ENCODE measurements at regions not wholly inside any gene's neighbourhood (a gene's known extent, or its start where the extent isn't known, plus 50 kb on each side); places are given as distances from the start of the nearest gene placed in this dataset.

DNA sequence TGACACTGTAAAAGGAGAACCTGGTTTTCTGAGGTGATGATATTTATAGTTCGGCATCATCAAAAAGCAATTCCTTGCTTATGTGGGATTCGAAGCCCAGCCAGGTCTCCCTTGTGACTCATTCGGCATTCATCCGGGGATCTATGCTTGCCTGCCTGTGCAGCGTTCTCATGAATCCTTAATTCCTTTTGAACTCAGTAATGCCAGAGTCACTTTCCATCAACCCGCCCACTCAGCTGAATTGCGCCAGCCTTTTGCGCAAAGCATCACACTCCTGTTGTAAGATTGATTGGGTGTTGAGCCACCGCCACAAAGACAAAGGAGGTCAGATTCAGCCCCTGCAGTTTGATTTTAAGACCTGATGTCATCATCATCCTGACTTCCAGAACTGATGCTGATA is 128.6 kb downstream of the SLC17A6 start:
- Histone ChIP-seq H3K4me1 (ENCODE audit: insufficient read depth, low read length, poor library complexity, severe bottlenecking) (no peaks in the 10 kb centered on the region), H3K4me2 (ENCODE audit: low read length) (no peak overlapping the region), H2AFZ (ENCODE audit: low read length) (no peak overlapping the region), H3K9me2 (ENCODE audit: insufficient read depth, low read length) (no peaks in the 10 kb centered on the region), H3K9me3 (ENCODE audit: low read length) (no peaks in the 10 kb centered on the region), H3K36me3 (ENCODE audit: insufficient read depth, low read length) (no peaks in the 10 kb centered on the region), H3K27ac (ENCODE audit: low read depth, low read length, poor library complexity, severe bottlenecking) (no peak overlapping the region), H4K20me1 (ENCODE audit: insufficient read depth, low read length) (no peaks in the 10 kb centered on the region), H3K79me2 (ENCODE audit: insufficient read depth, low read depth, low read length) (no peaks in the 10 kb centered on the region), H3K4me3 (ENCODE audit: low read depth, low read length, poor library complexity, severe bottlenecking) (no peak overlapping the region)
- intact Hi-C loops (cut with micrococcal nuclease; ENCODE audit: unreplicated experiment): no loop called here
- no TSS peak for BruUV-seq (replicated peaks)
- CTCF ChIA-PET (ENCODE audit: unreplicated experiment): no interaction called here
- POLR2A ChIA-PET: no interaction called here
- no peak for TF ChIP-seq EZH2phosphoT487 (IDR thresholded peaks at IDR 0.05; ENCODE audit: borderline replicate concordance, low read depth, low read length)
- TF ChIP-seq, protein P1, sequence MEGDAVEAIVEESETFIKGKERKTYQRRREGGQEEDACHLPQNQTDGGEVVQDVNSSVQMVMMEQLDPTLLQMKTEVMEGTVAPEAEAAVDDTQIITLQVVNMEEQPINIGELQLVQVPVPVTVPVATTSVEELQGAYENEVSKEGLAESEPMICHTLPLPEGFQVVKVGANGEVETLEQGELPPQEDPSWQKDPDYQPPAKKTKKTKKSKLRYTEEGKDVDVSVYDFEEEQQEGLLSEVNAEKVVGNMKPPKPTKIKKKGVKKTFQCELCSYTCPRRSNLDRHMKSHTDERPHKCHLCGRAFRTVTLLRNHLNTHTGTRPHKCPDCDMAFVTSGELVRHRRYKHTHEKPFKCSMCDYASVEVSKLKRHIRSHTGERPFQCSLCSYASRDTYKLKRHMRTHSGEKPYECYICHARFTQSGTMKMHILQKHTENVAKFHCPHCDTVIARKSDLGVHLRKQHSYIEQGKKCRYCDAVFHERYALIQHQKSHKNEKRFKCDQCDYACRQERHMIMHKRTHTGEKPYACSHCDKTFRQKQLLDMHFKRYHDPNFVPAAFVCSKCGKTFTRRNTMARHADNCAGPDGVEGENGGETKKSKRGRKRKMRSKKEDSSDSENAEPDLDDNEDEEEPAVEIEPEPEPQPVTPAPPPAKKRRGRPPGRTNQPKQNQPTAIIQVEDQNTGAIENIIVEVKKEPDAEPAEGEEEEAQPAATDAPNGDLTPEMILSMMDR (conservative IDR thresholded peaks at IDR 0.05; ENCODE audit: low read length): no peak
- DNase-seq (ENCODE audit: low spot score): no peak

- no peaks in the 10 kb centered on the region for H3K4me1 ChIP-seq (ENCODE audit: insufficient read depth, low read length, poor library complexity, severe bottlenecking)
- intact Hi-C loops (cut with micrococcal nuclease; ENCODE audit: unreplicated experiment): no loop called here
- H4K20me1 ChIP-seq (ENCODE audit: insufficient read depth, low read length): no peaks in the 10 kb centered on the region
- BruUV-seq (replicated peaks): no TSS peak
- POLR2A ChIA-PET: no interaction called here
- H3K79me2 ChIP-seq (ENCODE audit: insufficient read depth, low read depth, low read length): no peaks in the 10 kb centered on the region
- CTCF ChIA-PET (ENCODE audit: unreplicated experiment): no interaction called here
- H3K4me3 ChIP-seq (ENCODE audit: low read depth, low read length, poor library complexity, severe bottlenecking): no peak overlapping the region
- no peak for DNase-seq (ENCODE audit: low spot score)
- H2AFZ ChIP-seq (ENCODE audit: low read length): no peak overlapping the region
- H3K4me2 ChIP-seq (ENCODE audit: low read length): no peak overlapping the region
- H3K36me3 ChIP-seq (ENCODE audit: insufficient read depth, low read length): no peaks in the 10 kb centered on the region
- no peak overlapping the region for H3K27ac ChIP-seq (ENCODE audit: low read depth, low read length, poor library complexity, severe bottlenecking)
- no peaks in the 10 kb centered on the region for H3K9me2 ChIP-seq (ENCODE audit: insufficient read depth, low read length)
- no peaks in the 10 kb centered on the region for H3K9me3 ChIP-seq (ENCODE audit: low read length)
- TF ChIP-seq EZH2phosphoT487 (IDR thresholded peaks at IDR 0.05; ENCODE audit: borderline replicate concordance, low read depth, low read length): no peak
- TF ChIP-seq, protein P1 (conservative IDR thresholded peaks at IDR 0.05; ENCODE audit: low read length): no peak
These were observed 128.2 kb downstream of the SLC17A6 start for GRCh38 chr11:22466351-22466750.

DNA sequence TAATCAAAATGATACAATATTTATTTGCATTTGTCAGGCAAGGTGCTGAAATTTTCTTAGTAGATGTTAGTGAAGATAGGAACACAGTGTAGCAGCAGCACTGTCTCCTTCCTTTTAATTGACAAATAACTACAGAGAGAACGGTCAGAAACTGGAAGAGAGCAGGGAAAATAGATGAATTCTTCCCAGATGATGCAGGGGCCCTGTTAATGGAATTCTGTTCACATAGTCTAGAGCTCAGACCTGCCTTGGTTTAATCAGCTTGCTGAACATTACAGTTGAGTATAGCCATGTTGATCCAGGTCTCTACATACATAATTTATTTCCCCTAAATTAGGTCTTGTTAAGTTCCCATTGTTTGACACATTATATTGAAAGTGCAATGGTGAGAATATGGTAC is 127.4 kb downstream of the SLC17A6 start:
- BruUV-seq (replicated peaks): no TSS peak
- H4K20me1 ChIP-seq (ENCODE audit: insufficient read depth, low read length): no peaks in the 10 kb centered on the region
- TF ChIP-seq, protein P1 (conservative IDR thresholded peaks at IDR 0.05; ENCODE audit: low read length): no peak
- TF ChIP-seq EZH2phosphoT487 (IDR thresholded peaks at IDR 0.05; ENCODE audit: borderline replicate concordance, low read depth, low read length): no peak
- H3K9me3 ChIP-seq (ENCODE audit: low read length): no peaks in the 10 kb centered on the region
- DNase-seq (ENCODE audit: low spot score): no peak
- ChIA-PET POLR2A (no interaction called here), CTCF (ENCODE audit: unreplicated experiment) (no interaction called here)
- intact Hi-C loops (cut with micrococcal nuclease; ENCODE audit: unreplicated experiment): no loop called here
- H3K36me3 ChIP-seq (ENCODE audit: insufficient read depth, low read length): no peaks in the 10 kb centered on the region
- H3K4me1 ChIP-seq (ENCODE audit: insufficient read depth, low read length, poor library complexity, severe bottlenecking): no peaks in the 10 kb centered on the region
- no peak overlapping the region for H3K4me3 ChIP-seq (ENCODE audit: low read depth, low read length, poor library complexity, severe bottlenecking)
- no peaks in the 10 kb centered on the region for H3K9me2 ChIP-seq (ENCODE audit: insufficient read depth, low read length)
- H3K4me2 ChIP-seq (ENCODE audit: low read length): no peak overlapping the region
- no peaks in the 10 kb centered on the region for H3K79me2 ChIP-seq (ENCODE audit: insufficient read depth, low read depth, low read length)
- H2AFZ ChIP-seq (ENCODE audit: low read length): no peak overlapping the region
- H3K27ac ChIP-seq (ENCODE audit: low read depth, low read length, poor library complexity, severe bottlenecking): no peak overlapping the region
